GM19397 (cell line): ENCODE measurements at regions not wholly inside any gene's neighbourhood (a gene's known extent, or its start where the extent isn't known, plus 50 kb on each side); places are given as distances from the start of the nearest gene placed in this dataset.

ENCODE experiments used
- ATAC-seq: cut with Tn5 transposase; IDR thresholded peaks from one replicate; pipeline ENCODE4 v1.9.1; 2021; ENCODE audit warnings: mild to moderate bottlenecking, moderate library complexity; ENCODE audit not compliant: unreplicated experiment

GRCh38 chr9:106581973-106582372 lies 281.0 kb upstream of the ZNF462 start:
- no peak for ATAC-seq

- ATAC-seq: no peak
These were observed 279.2 kb upstream of the ZNF462 start for GRCh38 chr9:106583751-106584150.

- ATAC-seq: no peak
These were observed 275.9 kb upstream of the ZNF462 start for GRCh38 chr9:106587042-106587441.

- no peak for ATAC-seq
These were observed 274.3 kb upstream of the ZNF462 start for GRCh38 chr9:106588626-106589025.

GRCh38 chr9:106590759-106591505 lies 272.0 kb upstream of the ZNF462 start:
- no peak for ATAC-seq

GRCh38 chr9:106593201-106593600 lies 269.8 kb upstream of the ZNF462 start:
- no peak for ATAC-seq

GRCh38 chr9:106596984-106597383 lies 266.0 kb upstream of the ZNF462 start:
- ATAC-seq: no peak

GRCh38 chr9:106600955-106601560 lies 261.9 kb upstream of the ZNF462 start:
- ATAC-seq: no peak

- no peak for ATAC-seq
These were observed 260.6 kb upstream of the ZNF462 start for GRCh38 chr9:106602344-106602743.

GRCh38 chr9:106613250-106613737 lies 249.7 kb upstream of the ZNF462 start:
- no peak for ATAC-seq

GRCh38 chr9:106615118-106615889 lies 247.7 kb upstream of the ZNF462 start:
- no peak for ATAC-seq

- ATAC-seq: no peak
These were observed 246.9 kb upstream of the ZNF462 start for GRCh38 chr9:106616026-106616425.

GRCh38 chr9:106616851-106617345 lies 246.1 kb upstream of the ZNF462 start:
- no peak for ATAC-seq

GRCh38 chr9:106619211-106619610 lies 243.8 kb upstream of the ZNF462 start:
- no peak for ATAC-seq

GRCh38 chr9:106620081-106620480 lies 242.9 kb upstream of the ZNF462 start:
- no peak for ATAC-seq

GRCh38 chr9:106620866-106621265 lies 242.1 kb upstream of the ZNF462 start:
- ATAC-seq: no peak

- ATAC-seq: no peak
These were observed 241.4 kb upstream of the ZNF462 start for GRCh38 chr9:106621313-106622163.

- ATAC-seq: no peak
These were observed 240.8 kb upstream of the ZNF462 start for GRCh38 chr9:106622164-106622487.

GRCh38 chr9:106623558-106623957 lies 239.4 kb upstream of the ZNF462 start:
- ATAC-seq: no peak

- no peak for ATAC-seq
These were observed 237.6 kb upstream of the ZNF462 start for GRCh38 chr9:106625259-106625789.
